Mesothelial cell of epicardium (in vitro differentiated cells): ENCODE measurements at regions not wholly inside any gene's neighbourhood (a gene's known extent, or its start where the extent isn't known, plus 50 kb on each side); places are given as distances from the start of the nearest gene placed in this dataset.
A peak's percentile ranks its signal among the peaks of the same experiment; 100 is the strongest.

Experiments
- DNase-seq, 2 experiments: peaks; one replicate each; pipeline ENCODE4 v3.0.0; 2021; ENCODE audit warnings: low spot score in 2 of 2; ENCODE audit not compliant: unreplicated experiment in 2 of 2
- H3K27ac Mint-ChIP-seq: 2 replicates; pipeline ENCODE4 v1.8.0; 2021; ENCODE audit warnings: mixed read lengths
- H3K27me3 Mint-ChIP-seq: 2 replicates; pipeline ENCODE4 v1.8.0; 2021; ENCODE audit warnings: low read depth, mixed read lengths
- H3K36me3 Mint-ChIP-seq: 2 replicates; pipeline ENCODE4 v1.8.0; 2021; ENCODE audit warnings: mixed read lengths
- H3K4me1 Mint-ChIP-seq: 2 replicates; pipeline ENCODE4 v1.8.0; 2021; ENCODE audit warnings: mixed read lengths
- H3K4me3 Mint-ChIP-seq: 2 replicates; pipeline ENCODE4 v1.8.0; 2021; ENCODE audit warnings: mild to moderate bottlenecking, moderate library complexity, mixed read lengths
- H3K9me3 Mint-ChIP-seq: 2 replicates; pipeline ENCODE4 v1.8.0; 2021; ENCODE audit warnings: mixed read lengths
- CTCF ChIP-seq: fragments of 200-600 bp; sonication (generic); IDR thresholded peaks from one replicate; pipeline ENCODE4 v1.5.0; 2021; ENCODE audit warnings: antibody characterized with exemption; ENCODE audit not compliant: unreplicated experiment

GRCh38 chr21:22223385-22223784 lies 1225.2 kb downstream of the NCAM2 start:
- Mint-ChIP-seq H3K9me3 (peaks cover 7% of the 10 kb centered on the region), H3K4me3 (peak overlapping the region; percentile 16), H3K27ac (peak overlapping the region; percentile 88), H3K27me3 (no peaks in the 10 kb centered on the region), H3K36me3 (peaks cover 7% of the 10 kb centered on the region), H3K4me1 (peaks cover 39% of the 10 kb centered on the region)
- TF ChIP-seq CTCF: no peak
- no peak for DNase-seq

- peaks cover 2% of the 10 kb centered on the region for H3K36me3 Mint-ChIP-seq
- no peaks in the 10 kb centered on the region for H3K27me3 Mint-ChIP-seq
- peaks cover 7% of the 10 kb centered on the region for H3K9me3 Mint-ChIP-seq
- no peak for TF ChIP-seq CTCF
- no peak for DNase-seq
- no peak overlapping the region for H3K4me3 Mint-ChIP-seq
- H3K27ac Mint-ChIP-seq: peak overlapping the region; percentile 44
- peaks cover 39% of the 10 kb centered on the region for H3K4me1 Mint-ChIP-seq
Observed at GRCh38 chr21:22224261-22224660, 1226.1 kb downstream of the NCAM2 start.

DNA sequence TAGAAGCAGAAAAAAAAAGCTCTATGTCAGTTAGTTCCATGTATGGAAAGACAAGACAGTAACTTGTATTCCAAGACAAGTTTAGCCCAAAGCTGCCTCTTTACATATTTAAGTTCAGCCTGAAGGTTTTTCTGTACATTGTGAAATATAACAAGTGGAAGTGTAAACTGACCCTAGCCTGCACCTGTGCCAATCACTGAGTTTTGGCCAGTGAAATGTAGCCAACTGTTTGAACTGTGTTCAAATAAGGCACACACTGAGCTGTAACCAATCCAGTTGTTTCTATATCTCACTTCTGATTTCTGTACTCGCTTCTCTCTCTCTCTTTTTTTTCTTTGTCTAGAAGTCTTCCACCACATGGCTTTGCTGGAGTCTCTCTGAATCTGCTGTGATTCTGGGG lies 1227.1 kb downstream of the NCAM2 start:
- no peaks in the 10 kb centered on the region for H3K9me3 Mint-ChIP-seq
- H3K4me3 Mint-ChIP-seq: no peak overlapping the region
- TF ChIP-seq CTCF: no peak
- H3K36me3 Mint-ChIP-seq: no peaks in the 10 kb centered on the region
- DNase-seq: no peak
- peaks cover 39% of the 10 kb centered on the region for H3K4me1 Mint-ChIP-seq
- H3K27me3 Mint-ChIP-seq: no peaks in the 10 kb centered on the region
- peak overlapping the region; percentile 39 for H3K27ac Mint-ChIP-seq

DNA sequence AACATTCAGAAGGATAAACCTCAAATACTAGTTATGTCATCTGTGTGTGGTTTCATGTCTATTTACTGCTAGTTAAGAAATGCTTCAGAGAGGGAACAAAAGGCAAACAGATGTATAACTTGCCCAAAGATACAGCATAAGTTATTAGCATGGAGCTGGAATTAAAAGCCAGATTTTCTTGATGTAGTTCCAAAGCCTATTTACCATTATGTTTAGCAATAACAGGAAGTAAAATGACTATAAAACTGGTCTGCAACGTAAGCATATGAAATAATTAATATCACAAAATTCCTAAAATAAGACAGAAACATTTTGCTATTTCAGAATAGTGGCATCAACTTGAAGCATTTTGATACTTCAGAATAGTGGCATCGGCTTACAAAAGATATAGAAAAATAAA lies 1232.8 kb downstream of the NCAM2 start:
- peaks cover 8% of the 10 kb centered on the region for H3K9me3 Mint-ChIP-seq
- H3K4me3 Mint-ChIP-seq: no peak overlapping the region
- no peak for DNase-seq
- H3K27ac Mint-ChIP-seq: no peak overlapping the region
- no peak for TF ChIP-seq CTCF
- H3K27me3 Mint-ChIP-seq: no peaks in the 10 kb centered on the region
- peaks cover 27% of the 10 kb centered on the region for H3K36me3 Mint-ChIP-seq
- peaks cover 8% of the 10 kb centered on the region for H3K4me1 Mint-ChIP-seq

DNA sequence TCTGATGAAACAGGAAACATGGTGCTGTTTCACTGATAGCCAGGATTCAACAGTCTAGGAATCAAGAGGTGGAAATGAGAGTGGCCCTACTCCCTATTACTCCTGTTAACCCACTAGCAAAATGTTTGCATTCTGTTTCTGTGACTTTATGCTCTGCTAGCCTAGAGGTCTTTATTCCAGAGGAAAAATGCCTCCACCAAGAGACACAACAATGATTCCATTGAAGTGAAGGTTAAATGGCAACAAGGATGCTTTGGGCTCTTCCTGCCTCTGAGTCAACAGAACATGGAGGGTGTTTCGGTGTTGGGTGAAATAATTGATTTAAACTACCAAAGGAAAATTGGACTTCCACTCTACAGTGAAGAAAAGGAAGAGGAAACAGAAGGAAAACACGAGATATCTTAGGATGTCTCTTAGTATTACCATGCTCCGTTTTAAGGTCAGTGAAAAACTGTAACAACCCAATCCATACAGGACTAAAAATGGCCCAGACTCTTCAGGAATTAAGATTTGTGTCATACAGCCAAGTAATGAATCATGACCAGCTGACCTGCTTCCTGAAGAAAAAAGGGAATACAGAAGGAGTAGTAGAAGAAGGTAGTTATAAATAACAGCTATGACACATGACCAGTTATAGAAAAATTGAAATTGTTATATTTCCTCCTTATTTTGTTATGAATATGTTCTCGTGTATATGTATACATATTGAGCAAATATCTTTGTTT lies 1237.8 kb downstream of the NCAM2 start:
- no peak overlapping the region for H3K4me3 Mint-ChIP-seq
- no peak overlapping the region for H3K27ac Mint-ChIP-seq
- H3K4me1 Mint-ChIP-seq: peaks cover 9% of the 10 kb centered on the region
- no peak for TF ChIP-seq CTCF
- peaks cover 21% of the 10 kb centered on the region for H3K9me3 Mint-ChIP-seq
- peaks cover 54% of the 10 kb centered on the region for H3K36me3 Mint-ChIP-seq
- no peaks in the 10 kb centered on the region for H3K27me3 Mint-ChIP-seq
- no peak for DNase-seq

DNA sequence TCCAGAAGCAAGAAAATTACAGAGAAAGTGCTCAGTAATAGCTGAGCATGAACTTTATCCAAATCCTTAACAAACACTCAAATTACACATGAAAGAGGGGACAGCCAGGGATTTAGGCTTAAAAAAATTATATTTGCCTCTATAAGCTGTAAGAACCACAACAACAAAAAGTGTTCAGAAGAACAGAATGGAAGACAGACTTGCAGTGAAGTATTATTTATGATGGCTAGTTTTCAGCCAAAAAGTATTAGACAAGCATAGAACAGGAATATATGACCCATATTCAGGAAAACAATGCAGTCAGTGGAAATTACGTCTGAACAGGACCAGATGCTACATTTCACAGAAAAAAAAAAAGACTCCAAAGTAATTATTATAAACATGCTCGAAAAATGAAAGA lies 1246.3 kb downstream of the NCAM2 start:
- TF ChIP-seq CTCF: no peak
- H3K4me1 Mint-ChIP-seq: peaks cover 36% of the 10 kb centered on the region
- DNase-seq: no peak
- H3K27ac Mint-ChIP-seq: peak overlapping the region; percentile 59
- H3K27me3 Mint-ChIP-seq: no peaks in the 10 kb centered on the region
- no peak overlapping the region for H3K4me3 Mint-ChIP-seq
- H3K9me3 Mint-ChIP-seq: no peaks in the 10 kb centered on the region
- H3K36me3 Mint-ChIP-seq: peaks cover 11% of the 10 kb centered on the region
